BJ (cell line): ENCODE measurements at regions not wholly inside any gene's neighbourhood (a gene's known extent, or its start where the extent isn't known, plus 50 kb on each side); places are given as distances from the start of the nearest gene placed in this dataset.

ENCODE experiments used
- CTCF ChIA-PET: fragments of 350-600 bp; formaldehyde crosslinking; extraction: SDS; loops from one replicate; lab custom pipeline; 2021; ENCODE audit warnings: antibody characterized with exemption, inconsistent platforms; lab: Yijun Ruan, JAX
- POLR2A ChIA-PET: fragments of 300-600 bp; sonication (Branson Sonifier 250); formaldehyde crosslinking; extraction: SDS; loops from one replicate; lab custom pipeline; 2021; ENCODE audit warnings: antibody characterized with exemption; lab: Charles Lee
- DNase-seq: peaks from one replicate; pipeline ENCODE4 v3.0.0-alpha.2; 2011; ENCODE audit warnings: low read depth
- H3K27me3 ChIP-seq: 2 replicates; pipeline ENCODE4 v1.6.0; 2011; ENCODE audit warnings: low read length; ENCODE audit not compliant: control insufficient read depth, insufficient read depth
- H3K36me3 ChIP-seq: 2 replicates; pipeline ENCODE4 v1.5.1; 2011; ENCODE audit warnings: low read length; ENCODE audit not compliant: control insufficient read depth, insufficient read depth
- H3K4me3 ChIP-seq: 2 replicates; pipeline ENCODE4 v1.5.1; 2011; ENCODE audit warnings: low read depth, mild to moderate bottlenecking, control low read depth, low read length
- TF ChIP-seq, protein P1 (sequence below): IDR thresholded peaks from 2 replicates; pipeline ENCODE4 v1.5.1; 2011; ENCODE audit warnings: low read depth, mild to moderate bottlenecking, control low read depth, inconsistent platforms, low read length, moderate library complexity; ENCODE audit not compliant: insufficient read depth

DNA sequence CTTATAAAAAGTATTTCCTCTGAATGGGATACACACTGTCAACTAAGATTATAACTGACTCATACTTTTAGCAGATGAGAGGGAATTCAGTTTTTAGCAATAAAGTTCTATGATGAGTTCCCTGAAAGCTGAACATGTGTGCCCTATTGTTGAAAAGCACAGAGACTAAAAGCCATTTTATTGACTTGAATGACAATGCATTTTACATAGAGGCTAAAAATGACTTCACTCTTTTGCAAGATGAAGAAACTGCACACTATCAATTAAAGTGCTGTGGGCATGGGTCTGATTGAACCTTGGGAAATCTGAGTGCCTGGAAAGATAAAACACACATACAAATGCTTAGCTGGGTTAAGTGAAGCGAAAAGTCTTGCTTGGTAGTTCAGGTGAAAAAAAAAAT lies 633.4 kb downstream of the PDHA2 start:
- H3K27me3 ChIP-seq: no peaks in the 10 kb centered on the region
- TF ChIP-seq, protein P1, sequence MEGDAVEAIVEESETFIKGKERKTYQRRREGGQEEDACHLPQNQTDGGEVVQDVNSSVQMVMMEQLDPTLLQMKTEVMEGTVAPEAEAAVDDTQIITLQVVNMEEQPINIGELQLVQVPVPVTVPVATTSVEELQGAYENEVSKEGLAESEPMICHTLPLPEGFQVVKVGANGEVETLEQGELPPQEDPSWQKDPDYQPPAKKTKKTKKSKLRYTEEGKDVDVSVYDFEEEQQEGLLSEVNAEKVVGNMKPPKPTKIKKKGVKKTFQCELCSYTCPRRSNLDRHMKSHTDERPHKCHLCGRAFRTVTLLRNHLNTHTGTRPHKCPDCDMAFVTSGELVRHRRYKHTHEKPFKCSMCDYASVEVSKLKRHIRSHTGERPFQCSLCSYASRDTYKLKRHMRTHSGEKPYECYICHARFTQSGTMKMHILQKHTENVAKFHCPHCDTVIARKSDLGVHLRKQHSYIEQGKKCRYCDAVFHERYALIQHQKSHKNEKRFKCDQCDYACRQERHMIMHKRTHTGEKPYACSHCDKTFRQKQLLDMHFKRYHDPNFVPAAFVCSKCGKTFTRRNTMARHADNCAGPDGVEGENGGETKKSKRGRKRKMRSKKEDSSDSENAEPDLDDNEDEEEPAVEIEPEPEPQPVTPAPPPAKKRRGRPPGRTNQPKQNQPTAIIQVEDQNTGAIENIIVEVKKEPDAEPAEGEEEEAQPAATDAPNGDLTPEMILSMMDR: no peak
- DNase-seq: no peak
- ChIA-PET POLR2A (no interaction called here), CTCF (no interaction called here)
- no peaks in the 10 kb centered on the region for H3K36me3 ChIP-seq
- H3K4me3 ChIP-seq: no peak overlapping the region

DNA sequence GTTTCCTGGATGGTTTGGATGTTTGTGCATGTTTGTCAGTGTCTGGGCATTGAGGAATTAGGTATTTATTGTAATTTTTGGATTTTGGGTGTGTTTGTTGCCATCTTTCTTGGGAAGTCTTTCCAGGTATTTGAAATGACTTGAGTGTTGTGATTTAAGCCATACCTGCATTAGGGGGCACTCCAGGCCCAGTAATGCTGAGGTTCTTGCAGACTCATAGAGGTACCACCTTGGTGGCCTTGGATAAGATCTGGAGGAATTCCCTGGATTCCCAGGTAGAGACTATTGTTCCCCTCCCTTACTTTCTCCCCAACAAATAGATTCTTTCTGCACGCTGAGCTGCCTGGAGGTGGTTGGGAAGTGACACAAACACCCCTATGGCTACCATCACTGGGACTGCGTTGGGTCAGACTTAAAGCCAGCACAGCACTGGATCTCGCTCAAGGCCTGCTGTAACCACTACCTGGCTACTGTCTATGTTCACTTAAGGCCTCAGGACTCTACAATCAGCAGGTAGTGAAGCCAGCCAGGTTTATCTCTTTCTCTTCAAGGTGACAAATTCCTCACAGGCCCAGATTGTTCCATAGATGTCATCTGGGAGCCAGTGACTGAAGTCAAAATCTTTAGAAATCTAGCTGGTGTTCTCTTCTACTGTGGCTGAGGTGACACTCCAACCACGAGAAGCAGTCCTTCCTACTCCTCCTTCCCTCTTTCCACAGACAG lies 643.6 kb downstream of the PDHA2 start:
- TF ChIP-seq, protein P1: no peak
- CTCF ChIA-PET: no interaction called here

DNA sequence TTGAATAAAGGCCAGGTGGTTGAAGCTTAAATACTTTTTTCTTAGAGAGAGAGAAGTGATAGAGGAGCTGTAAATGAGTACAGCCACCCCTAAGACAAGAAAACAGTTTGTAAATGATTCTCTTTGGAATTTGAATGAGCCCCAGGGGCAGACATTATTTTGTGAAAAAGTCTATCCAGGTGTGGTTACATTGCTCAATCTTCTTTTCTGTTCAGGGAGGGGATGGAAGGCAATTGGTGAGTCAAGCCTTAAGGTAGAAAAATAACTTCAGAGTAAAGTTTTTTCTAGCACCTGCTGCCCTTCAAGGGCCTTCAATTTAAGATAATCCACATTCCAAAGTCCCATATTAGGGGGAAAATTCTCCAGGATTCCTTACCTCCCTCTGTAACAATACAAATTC lies 646.7 kb downstream of the PDHA2 start:
- Histone ChIP-seq H3K27me3 (no peaks in the 10 kb centered on the region), H3K4me3 (no peak overlapping the region), H3K36me3 (no peaks in the 10 kb centered on the region)
- ChIA-PET POLR2A (no interaction called here), CTCF (no interaction called here)
- DNase-seq: no peak
- TF ChIP-seq, protein P1: no peak

More for the DNA sequence above, 643.6 kb downstream of the PDHA2 start:
- no peak overlapping the region for H3K4me3 ChIP-seq
- no peaks in the 10 kb centered on the region for H3K36me3 ChIP-seq
- POLR2A ChIA-PET: no interaction called here
- no peaks in the 10 kb centered on the region for H3K27me3 ChIP-seq
- no peak for DNase-seq

DNA sequence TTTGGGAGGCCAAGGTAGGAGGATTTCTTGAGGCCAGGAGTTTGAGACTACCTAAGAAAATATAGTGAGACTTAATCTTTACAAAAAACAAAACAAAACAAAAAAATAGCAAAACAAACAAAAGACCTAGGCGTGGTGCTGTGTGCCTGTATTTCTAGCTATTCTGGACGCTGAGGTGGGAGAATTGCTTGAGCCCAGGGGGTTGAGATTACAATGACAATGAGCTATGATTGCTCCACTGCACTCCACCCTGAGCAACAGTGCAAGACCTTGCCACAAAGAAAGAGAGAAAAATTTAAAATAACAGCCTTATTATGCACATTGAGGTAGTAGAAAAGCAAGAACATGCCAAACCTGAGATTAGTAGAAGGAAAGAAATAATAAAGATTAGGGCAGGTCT lies 657.7 kb downstream of the PDHA2 start:
- no peak for DNase-seq
- Histone ChIP-seq H3K27me3 (no peaks in the 10 kb centered on the region), H3K36me3 (no peaks in the 10 kb centered on the region), H3K4me3 (no peak overlapping the region)
- POLR2A ChIA-PET: no interaction called here
- TF ChIP-seq, protein P1: no peak
- CTCF ChIA-PET: no interaction called here

DNA sequence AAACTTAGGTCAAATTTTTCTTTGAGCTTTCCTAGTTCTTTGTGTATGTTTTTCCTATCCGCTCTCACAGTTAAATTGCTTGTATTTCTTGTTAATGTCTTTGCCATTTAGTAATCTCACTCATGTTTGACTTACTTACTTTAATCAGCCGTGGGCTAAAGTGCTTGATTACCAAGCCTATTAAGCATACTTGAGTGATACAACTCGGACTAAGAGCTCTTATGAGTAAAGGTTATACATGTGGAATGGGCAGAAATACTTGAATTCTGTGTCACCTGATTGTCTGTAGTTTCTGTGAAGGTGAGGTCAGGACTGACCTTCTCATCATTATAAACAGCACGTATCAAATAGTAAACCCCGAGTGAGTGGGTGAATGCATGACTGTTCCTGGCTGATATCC lies 664.5 kb downstream of the PDHA2 start:
- Histone ChIP-seq H3K4me3 (no peak overlapping the region), H3K27me3 (no peaks in the 10 kb centered on the region), H3K36me3 (no peaks in the 10 kb centered on the region)
- no peak for DNase-seq
- TF ChIP-seq, protein P1: no peak
- ChIA-PET POLR2A (no interaction called here), CTCF (no interaction called here)
